IMR-90 (cell line): ENCODE measurements at regions not wholly inside any gene's neighbourhood (a gene's known extent, or its start where the extent isn't known, plus 50 kb on each side); places are given as distances from the start of the nearest gene placed in this dataset.

ENCODE experiments used
- ATAC-seq: fragments of 200-7000 bp; cut with Tn5 transposase; 2 replicates; pipeline ENCODE4 v1.9.1; 2020; ENCODE audit warnings: low read depth, mild to moderate bottlenecking, moderate library complexity
- BruUV-seq: library from RNA; stranded (reverse); fragments of 400-500 nt; replicated peaks from 2 replicates; lab custom pipeline; 2021; lab: Mats Ljungman, UMichigan
- CTCF ChIA-PET: fragments of 300-600 bp; formaldehyde crosslinking; extraction: SDS; loops from one replicate; lab custom pipeline; 2021; ENCODE audit warnings: antibody characterized with exemption; lab: Yijun Ruan, JAX
- POLR2A ChIA-PET: fragments of 300-600 bp; sonication (Branson Sonifier 250); formaldehyde crosslinking; loops from one replicate; lab custom pipeline; 2022; ENCODE audit warnings: antibody characterized with exemption; ENCODE audit not compliant: unreplicated experiment; lab: Charles Lee
- DNase-seq: peaks from one replicate; pipeline ENCODE4 v3.0.0; 2013
- H2AFZ ChIP-seq: replicated peaks from 2 replicates; pipeline ENCODE3; 2013; ENCODE audit warnings: low read length, mild to moderate bottlenecking; ENCODE audit not compliant: poor library complexity
- H2AK5ac ChIP-seq: 2 replicates; pipeline ENCODE4 v1.6.1; 2013; ENCODE audit warnings: low read depth, low read length, inconsistent platforms
- H2AK9ac ChIP-seq: replicated peaks from 2 replicates; pipeline ENCODE3; 2013; ENCODE audit warnings: mild to moderate bottlenecking, low read depth, low read length, moderate library complexity; ENCODE audit not compliant: poor library complexity
- H2BK120ac ChIP-seq: 2 replicates; pipeline ENCODE4 v1.6.1; 2013; ENCODE audit warnings: low read depth, low read length, inconsistent platforms
- H2BK15ac ChIP-seq: 3 replicates; pipeline ENCODE4 v1.6.1; 2013; ENCODE audit warnings: low read depth, low read length, inconsistent platforms
- H2BK20ac ChIP-seq: 2 replicates; pipeline ENCODE4 v1.6.1; 2013; ENCODE audit warnings: low read depth, mild to moderate bottlenecking, inconsistent platforms, low read length, moderate library complexity
- H2BK5ac ChIP-seq: 2 replicates; pipeline ENCODE4 v1.6.1; 2013; ENCODE audit warnings: mild to moderate bottlenecking, low read depth, low read length, inconsistent platforms; ENCODE audit not compliant: poor library complexity, severe bottlenecking
- H3K14ac ChIP-seq: replicated peaks from 2 replicates; pipeline ENCODE4 v1.6.1; 2013; ENCODE audit warnings: low read depth, low read length, inconsistent platforms
- H3K18ac ChIP-seq: 2 replicates; pipeline ENCODE4 v1.6.1; 2013; ENCODE audit warnings: low read depth, low read length, control low read depth
- H3K23ac ChIP-seq: 2 replicates; pipeline ENCODE4 v1.6.1; 2013; ENCODE audit warnings: low read depth, low read length, inconsistent platforms
- H3K27ac ChIP-seq: 2 replicates; pipeline ENCODE4 v1.5.1; 2013; ENCODE audit warnings: mild to moderate bottlenecking, control low read depth, low read length; ENCODE audit not compliant: insufficient read depth
- H3K27me3 ChIP-seq: 2 replicates; pipeline ENCODE4 v1.6.1; 2013; ENCODE audit warnings: low read length; ENCODE audit not compliant: control insufficient read depth, insufficient read depth
- H3K36me3 ChIP-seq: 2 replicates; pipeline ENCODE4 v1.6.1; 2013; ENCODE audit warnings: low read length, mixed read lengths; ENCODE audit not compliant: control insufficient read depth, insufficient read depth
- H3K4ac ChIP-seq: 2 replicates; pipeline ENCODE4 v1.6.1; 2013; ENCODE audit warnings: low read depth, low read length, inconsistent platforms
- H3K4me1 ChIP-seq: 2 replicates; pipeline ENCODE4 v1.6.1; 2013; ENCODE audit warnings: low read length, mixed read lengths; ENCODE audit not compliant: control insufficient read depth, insufficient read depth
- H3K4me2 ChIP-seq: 2 replicates; pipeline ENCODE4 v1.6.1; 2013; ENCODE audit warnings: low read depth, mild to moderate bottlenecking, control low read depth, low read length, moderate library complexity
- H3K4me3 ChIP-seq: 2 replicates; pipeline ENCODE4 v1.5.1; 2013; ENCODE audit warnings: low read depth, mild to moderate bottlenecking, control low read depth, low read length, moderate library complexity; ENCODE audit not compliant: insufficient read depth
- H3K56ac ChIP-seq: 2 replicates; pipeline ENCODE4 v1.6.1; 2013; ENCODE audit warnings: low read length, inconsistent platforms; ENCODE audit not compliant: insufficient read depth; ENCODE audit errors: extremely low read depth
- H3K79me1 ChIP-seq, 2 experiments: 2 replicates each; pipeline ENCODE4 v1.6.1; 2013; ENCODE audit warnings: low read length in 2 of 2, inconsistent platforms in 1 of 2, low read depth in 1 of 2
- H3K9ac ChIP-seq: 2 replicates; pipeline ENCODE4 v1.6.1; 2013; ENCODE audit warnings: low read depth, low read length, control low read depth
- H3K9me1 ChIP-seq: 2 replicates; pipeline ENCODE4 v1.6.1; 2013; ENCODE audit warnings: low read length, inconsistent platforms; ENCODE audit not compliant: insufficient read depth
- H3K9me3 ChIP-seq: 2 replicates; pipeline ENCODE4 v1.6.1; 2013; ENCODE audit warnings: low read length; ENCODE audit not compliant: control insufficient read depth, insufficient read depth
- H4K20me1 ChIP-seq: 2 replicates; pipeline ENCODE4 v1.6.1; 2013; ENCODE audit warnings: low read length, inconsistent platforms; ENCODE audit not compliant: insufficient read depth
- H4K5ac ChIP-seq: 2 replicates; pipeline ENCODE4 v1.6.1; 2013; ENCODE audit warnings: mild to moderate bottlenecking, low read depth, low read length, control low read depth
- H4K8ac ChIP-seq, 2 experiments: 2 replicates each; pipeline ENCODE4 v1.6.1; 2013; ENCODE audit warnings: low read depth in 2 of 2, low read length in 2 of 2, control low read depth in 1 of 2, inconsistent platforms in 1 of 2
- H4K91ac ChIP-seq: 2 replicates; pipeline ENCODE4 v1.6.1; 2013; ENCODE audit warnings: low read depth, low read length, inconsistent platforms; ENCODE audit not compliant: insufficient read depth
- CEBPB ChIP-seq: IDR thresholded peaks from 2 replicates; pipeline ENCODE4 v1.6.1; 2012; ENCODE audit warnings: low read depth, low read length, improper control_type of control experiment
- FOS ChIP-seq: fragments of 150-350 bp; IDR thresholded peaks from 2 replicates; pipeline ENCODE4 v1.6.1; 2016; ENCODE audit warnings: low read depth, low read length
- WGBS, 2 experiments: methylation state at CpG; one replicate each; pipeline versions ENCODE4 v1.1.5 to v1.1.7; 2013; ENCODE audit warnings: missing lambda C conversion rate in 2 of 2; ENCODE audit not compliant: insufficient read length in 1 of 2; ENCODE audit errors: extremely low coverage in 2 of 2; 5-methylcytosine and 5-hydroxymethylcytosine counted together
- dilution Hi-C: fragments of 300-500 bp; cut with HindIII; formaldehyde crosslinking; loops from one replicate; pipeline ENCODE4 v1.14.3; 2018; ENCODE audit warnings: low sequenced_read_pairs; ENCODE audit not compliant: unreplicated experiment
- in situ Hi-C: fragments of 300-500 bp; cut with MboI; formaldehyde crosslinking; loops from 3 replicates; pipeline ENCODE4 v1.14.3; 2019; ENCODE audit warnings: low sequenced_read_pairs, inconsistent platforms, mixed read lengths
- intact Hi-C: fragments of 100-400 bp; cut with micrococcal nuclease; formaldehyde crosslinking; loops from 2 replicates; pipeline ENCODE4 v1.10.0; 2022

GRCh38 chr5:124512952-124513632 lies 233.3 kb downstream of the ZNF608 start:
- Histone ChIP-seq H3K4ac (no peak overlapping the region), H2AK5ac (no peak overlapping the region), H3K56ac (no peak overlapping the region), H4K5ac (no peak overlapping the region), H4K91ac (no peak overlapping the region), H2BK20ac (no peak overlapping the region), H4K20me1 (no peaks in the 10 kb centered on the region), H3K79me1 (no peaks in the 10 kb centered on the region), H3K4me3 (no peak overlapping the region), H3K4me1 (peaks cover 4% of the 10 kb centered on the region), H3K27me3 (no peaks in the 10 kb centered on the region), H3K14ac (no peak overlapping the region), H3K36me3 (no peaks in the 10 kb centered on the region), H3K23ac (no peak overlapping the region), H3K27ac (no peak overlapping the region), H3K9me3 (no peaks in the 10 kb centered on the region), H3K4me2 (no peak overlapping the region), H2BK5ac (no peak overlapping the region), H2AK9ac (no peak overlapping the region), H3K18ac (no peak overlapping the region), H2AFZ (no peak overlapping the region), H3K9ac (no peak overlapping the region), H2BK15ac (no peak overlapping the region), H4K8ac (no peak overlapping the region), H2BK120ac (no peak overlapping the region), H3K9me1 (no peaks in the 10 kb centered on the region)
- DNase-seq (peak; percentile 60), ATAC-seq (peak; percentile 29; the same call in 1 of the 2 replicates)
- no TSS peak for BruUV-seq
- WGBS, 2 experiments = 67% methylated on average over 1 of the region's 5 CpGs; no CpG with 5 or more reads in 1 of the 2 experiments
- dilution Hi-C loops (no loop called here), in situ Hi-C loops (no loop called here), intact Hi-C loops (loop anchor here (10.0 kb wide), 1 partner anchor 232 kb away; the partner anchor contains the start of gene ZNF608)
- peak; percentile 8; the same call in 1 of the 2 replicates for TF ChIP-seq CEBPB
- TF ChIP-seq FOS = no peak
- ChIA-PET CTCF (interaction anchor here (0.6 kb wide), 1 partner anchor 758 kb away, joined by 3 read pairs; no protein-coding TSS in a partner anchor), POLR2A (no interaction called here)
